COR-L47 (cell line): ENCODE measurements at regions not wholly inside any gene's neighbourhood (a gene's known extent, or its start where the extent isn't known, plus 50 kb on each side); places are given as distances from the start of the nearest gene placed in this dataset.
"Not testable (repeated sequence)": the region's sequence is repeated elsewhere in the genome, so short reads cannot be mapped to it uniquely, and the experiment has no call there.

Experiments
- DNase-seq: peaks from one replicate; lab custom pipeline; 2025; lab: John Stamatoyannopoulos, UW

DNA sequence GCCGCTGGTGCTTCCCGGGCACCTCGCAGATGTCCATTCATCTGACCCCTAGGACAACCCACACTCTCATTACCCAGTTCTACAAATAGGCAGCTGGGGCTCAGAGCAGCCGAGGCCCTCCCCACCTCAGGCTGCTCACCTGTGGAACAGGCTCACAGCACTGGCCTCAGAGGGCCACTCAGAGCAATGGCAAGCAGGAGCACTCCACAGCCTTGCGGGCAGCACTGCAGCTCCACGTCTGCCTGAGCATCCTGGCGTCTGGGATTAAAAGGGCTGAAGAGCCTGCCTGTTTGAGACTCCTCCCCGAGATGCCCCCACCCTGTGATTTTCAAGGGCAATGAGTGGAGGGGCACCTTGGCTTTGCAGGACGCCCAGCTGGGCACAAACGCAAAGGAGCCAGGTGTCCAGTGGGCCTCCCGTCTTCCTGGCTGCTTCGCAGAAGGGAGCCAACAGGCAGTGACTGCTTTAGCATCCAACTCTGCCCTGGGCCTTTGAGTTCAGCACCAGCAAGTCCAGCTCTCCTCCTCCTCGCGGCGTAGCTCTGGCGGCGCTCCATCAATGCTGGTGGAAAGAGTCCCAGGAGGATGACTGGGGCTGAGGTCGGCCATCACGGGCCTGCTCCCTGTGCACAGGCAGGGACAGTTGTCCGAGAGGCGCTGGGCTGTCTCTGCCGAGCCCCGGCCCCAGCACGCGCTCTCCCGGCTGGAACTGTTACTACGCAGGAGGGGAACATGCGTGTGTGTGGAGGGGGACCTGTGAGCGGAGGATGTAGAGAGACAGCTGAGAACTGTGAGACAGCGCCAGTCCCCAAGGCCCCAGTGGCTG is 297.2 kb downstream of the NDUFA10 start:
- no peak for DNase-seq

DNA sequence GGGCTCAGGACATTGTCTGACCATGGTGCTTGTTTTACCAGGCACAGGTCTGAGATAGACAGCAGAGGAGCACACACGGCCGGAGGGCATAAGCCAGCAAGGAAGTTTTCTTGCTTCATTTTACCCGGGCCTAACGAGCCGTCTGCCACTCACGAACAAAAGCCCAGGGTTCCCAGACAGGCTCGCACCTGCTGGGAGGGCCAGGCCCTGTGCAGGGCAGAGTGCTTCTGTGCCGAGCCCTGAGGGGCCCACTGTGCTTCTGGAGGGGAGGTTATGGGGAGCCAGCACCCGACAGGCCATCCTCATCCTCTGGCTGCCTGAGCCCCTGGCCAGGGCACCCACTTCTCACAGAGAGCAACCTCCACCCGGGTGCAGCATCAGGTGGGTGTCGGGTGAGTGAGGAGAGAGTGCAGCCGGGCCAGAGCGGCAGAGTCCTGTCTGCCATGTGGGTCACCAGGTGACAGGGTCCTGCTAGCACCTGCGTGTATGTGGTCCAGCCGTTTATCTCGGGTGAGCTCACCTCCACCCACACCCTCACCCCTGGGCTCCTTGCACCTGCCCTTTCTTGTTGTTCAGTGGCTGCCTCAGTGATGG is 297.9 kb downstream of the NDUFA10 start:
- DNase-seq = no peak

DNA sequence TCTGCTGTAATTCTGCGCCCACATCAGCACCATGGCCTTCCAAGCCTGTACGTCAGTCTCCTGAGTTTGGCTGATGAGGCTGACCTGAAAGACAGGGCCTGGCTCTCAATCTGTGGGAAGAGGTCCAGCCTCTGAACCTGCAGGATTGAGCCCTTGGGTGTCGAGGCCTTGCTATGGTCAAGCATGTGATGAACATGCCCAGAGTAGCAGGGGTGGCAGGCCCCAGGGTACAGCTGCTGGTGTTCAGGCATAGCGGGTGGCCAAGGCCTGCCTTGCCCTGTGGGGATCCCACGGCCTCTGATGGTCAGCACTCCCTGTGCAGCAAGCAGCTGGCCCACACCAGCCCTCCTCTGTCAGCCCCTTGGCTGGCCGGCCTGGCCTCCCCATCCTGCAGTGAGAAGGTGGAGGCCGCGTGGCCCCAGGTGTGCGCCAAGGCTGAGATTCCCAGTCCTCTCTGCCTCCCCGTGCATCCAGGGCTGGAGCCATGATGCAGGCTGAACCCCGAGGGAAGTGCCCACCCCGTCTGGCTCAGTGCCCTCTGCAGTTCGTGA is 298.4 kb downstream of the NDUFA10 start:
- no peak for DNase-seq

DNA sequence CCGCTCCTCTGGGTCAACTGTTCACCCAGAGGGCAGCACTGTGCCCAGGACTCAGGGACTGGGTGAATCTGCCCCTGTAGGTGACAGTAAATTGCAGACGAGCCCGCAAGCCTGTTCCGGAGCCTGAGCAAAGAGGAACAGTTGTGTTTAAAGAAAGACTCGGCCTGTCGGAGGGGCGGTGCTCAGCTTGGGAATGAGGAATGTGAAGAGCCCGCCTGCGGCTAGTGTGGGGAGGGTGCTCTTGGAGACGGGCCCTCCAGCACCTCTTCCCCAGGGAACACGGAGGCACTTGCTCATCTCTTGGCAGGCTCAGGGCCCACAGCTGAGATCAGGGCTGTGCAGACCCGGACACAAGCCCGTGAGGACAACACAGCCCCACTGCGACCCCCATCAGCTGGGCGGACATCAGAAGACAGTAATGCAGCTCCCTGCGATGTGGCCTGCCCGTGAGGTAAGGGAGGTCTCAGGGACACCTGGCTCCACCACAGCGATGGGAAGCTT is 299.0 kb downstream of the NDUFA10 start:
- DNase-seq = no peak

DNA sequence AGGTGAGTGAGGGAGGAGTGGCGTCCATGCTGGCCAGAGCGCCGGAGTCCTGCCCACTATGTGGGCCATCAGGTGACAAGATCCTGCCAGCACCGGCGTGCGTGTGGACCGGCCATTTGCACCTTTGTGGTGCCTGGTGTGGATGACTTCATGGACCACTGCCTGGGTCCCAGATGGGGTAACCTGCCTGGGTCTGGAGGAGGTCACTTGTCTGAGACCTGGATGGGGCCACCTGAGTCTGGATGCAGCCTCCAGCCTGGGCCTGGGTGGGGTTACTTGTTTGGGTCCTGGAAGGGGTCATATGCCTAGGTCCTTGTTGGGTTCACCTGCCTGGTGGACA is 299.6 kb downstream of the NDUFA10 start:
- DNase-seq = no peak

DNA sequence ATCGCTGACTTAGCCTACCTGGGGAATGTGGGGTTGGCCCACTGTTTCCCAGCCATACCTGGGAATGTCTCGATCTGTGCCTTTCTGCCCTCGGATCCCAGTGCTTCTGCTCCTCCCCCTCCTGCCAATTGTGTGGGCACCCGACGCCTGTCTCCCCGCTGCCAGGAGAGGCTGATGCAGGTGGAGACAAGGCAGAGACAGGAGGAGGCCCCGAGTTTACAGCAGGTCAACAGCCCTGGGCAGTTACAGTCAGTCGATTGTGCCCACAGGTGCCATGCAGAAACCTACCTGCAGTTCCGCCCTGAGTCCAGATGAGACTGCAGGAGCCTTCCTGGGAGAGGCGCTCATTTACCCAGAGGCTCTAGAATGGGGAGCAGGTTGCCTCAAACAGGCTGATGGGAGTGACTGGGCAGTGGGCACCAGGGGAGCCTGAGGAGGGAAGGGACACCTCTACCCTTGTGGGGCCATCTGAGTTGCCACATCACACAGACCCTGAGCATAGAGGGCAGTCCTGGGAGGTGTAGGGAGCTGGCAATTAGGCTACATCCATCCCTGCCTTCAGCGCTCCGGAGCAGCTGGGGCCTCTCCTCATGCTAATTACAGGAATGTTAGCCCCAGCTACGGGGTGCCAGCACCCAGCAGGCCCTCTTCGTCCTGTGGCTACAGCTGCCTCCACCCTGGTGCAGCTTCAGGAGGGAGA is 300.1 kb downstream of the NDUFA10 start:
- DNase-seq = no peak

DNA sequence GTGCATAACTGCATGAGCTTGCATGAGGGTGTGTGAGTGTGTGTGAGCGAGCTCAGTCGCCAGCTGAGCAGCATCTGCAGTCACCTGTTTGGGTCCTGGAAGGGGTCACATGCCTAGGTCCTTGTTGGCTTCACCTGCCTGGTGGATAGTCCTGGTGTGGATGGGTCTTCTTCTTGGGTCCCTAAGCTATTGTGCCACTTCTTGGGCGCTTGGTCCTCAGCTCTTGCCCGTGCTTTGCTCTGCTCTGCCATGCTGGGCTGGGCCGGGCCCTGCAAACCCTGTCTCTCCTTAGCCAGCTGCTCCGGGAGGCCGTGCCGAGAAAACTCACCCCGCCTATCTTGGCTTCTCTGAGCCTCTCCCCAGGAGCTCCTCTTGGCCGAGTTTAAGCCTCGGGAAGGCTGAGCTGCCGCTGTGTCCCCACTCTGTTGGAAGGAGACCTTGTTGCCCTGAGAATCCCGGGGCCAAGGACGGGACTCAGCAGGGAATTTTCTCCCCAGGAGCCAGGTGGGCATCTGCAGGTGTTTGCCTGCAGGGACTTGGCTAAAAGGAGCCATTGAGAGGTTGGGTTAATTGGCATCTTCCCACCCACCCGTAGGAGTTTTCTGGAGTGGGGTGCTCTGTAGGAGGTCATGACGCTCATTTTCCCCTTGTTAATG is 300.8 kb downstream of the NDUFA10 start:
- DNase-seq = peak; percentile 5

DNA sequence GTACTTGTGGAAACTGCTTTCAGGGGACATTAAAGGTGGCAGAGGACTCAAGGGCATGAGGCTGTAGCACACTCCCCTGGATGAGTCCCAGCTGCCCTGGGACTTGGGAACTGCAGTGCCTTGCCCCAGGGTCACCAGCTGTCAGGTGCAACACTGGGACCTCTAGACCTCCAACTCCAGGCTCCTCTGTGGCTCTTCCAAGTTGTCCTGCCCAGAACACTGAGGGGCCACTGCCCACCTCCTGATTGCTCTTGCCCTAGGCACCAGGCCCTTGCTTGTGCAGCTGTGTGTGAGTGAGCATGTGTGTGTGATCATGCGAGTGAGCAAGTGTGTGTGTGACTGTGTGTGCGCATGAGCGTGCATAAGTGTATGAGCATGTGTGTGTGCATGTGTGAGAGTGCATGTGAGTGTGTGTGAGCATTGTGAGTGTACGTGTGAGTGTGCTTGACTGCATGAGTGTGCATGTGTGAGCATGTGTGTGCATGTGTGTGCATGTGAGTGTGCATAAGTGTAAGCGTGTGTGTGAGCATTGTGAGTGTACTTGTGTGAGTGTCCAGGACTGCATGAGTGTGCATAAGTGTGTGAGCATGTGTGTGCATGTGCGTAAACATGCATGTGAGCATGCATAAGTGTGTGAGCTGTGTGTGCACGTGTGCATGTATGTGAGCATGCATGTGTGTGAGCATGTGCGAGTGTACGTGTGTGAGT is 301.5 kb downstream of the NDUFA10 start:
- no peak for DNase-seq

DNA sequence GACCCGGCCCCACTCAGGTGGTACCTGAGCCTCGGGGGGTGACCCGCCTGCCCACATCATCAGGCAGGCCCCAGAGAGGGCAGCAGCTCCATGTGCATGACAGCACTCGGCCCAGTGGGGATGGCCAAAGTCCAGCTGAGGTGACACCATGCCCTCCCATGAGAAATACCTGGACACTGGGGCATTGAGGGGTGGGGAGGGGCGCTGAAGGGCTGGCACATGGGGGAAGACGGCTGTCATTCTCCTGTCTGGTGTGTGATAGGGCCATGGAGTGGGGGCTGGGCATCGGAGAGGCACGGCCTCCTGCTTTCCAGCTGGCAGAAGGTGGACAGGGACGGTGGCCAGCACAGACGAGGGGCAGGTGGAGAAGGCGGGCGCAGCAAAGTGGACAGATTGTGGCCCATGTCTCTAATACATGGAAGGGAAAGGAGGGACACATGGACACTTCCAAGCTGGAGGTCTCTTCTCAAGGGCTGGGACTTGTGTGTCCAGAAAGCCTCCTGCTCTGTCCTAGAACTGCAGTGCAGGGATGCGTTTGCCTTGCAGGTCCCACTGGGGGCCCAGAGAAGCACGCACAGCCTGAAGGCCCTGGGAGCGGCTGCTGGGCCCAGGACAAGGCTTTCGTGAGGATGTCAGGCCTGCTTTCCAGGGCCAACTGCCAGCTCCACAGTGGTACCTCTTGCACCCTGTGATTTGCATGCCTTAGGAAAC is 302.2 kb downstream of the NDUFA10 start:
- DNase-seq = no peak

DNA sequence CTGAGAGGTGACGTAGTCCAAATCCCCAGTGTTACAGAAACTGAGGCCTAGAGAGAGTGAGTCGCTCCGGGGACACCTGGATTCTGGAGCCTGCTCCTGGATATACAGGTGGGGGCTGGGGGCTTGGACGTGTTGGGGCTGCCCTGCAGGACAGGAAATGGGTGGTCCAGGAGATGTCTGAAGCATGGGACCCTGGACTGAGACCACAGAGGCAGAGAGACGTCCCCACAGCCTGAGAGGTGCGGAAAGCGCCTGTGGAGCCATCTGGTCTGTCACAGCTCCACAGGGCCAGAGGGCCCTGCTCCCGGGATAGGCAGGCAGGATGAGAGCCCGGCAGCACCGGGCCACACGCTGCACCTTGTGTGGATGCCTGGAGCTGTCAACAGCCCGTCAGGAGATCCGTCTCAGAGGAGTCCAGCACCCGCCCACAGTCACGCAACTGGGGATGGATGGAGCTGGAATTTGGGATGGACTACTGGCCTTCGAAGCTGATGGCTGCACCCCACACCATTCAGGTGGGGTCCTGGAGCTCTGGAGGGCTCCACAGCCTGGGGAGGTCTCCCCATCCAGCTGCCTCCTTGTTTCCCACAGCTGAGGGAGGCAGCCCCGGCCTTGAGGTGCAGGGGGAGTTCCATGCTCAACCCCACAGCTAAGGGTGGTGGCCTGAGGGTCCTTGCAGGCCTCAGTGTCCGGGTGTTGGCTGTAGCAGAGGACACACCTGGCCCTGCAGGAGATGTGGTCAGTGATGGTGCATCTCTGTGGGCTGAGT is 303.0 kb downstream of the NDUFA10 start:
- no peak for DNase-seq

DNA sequence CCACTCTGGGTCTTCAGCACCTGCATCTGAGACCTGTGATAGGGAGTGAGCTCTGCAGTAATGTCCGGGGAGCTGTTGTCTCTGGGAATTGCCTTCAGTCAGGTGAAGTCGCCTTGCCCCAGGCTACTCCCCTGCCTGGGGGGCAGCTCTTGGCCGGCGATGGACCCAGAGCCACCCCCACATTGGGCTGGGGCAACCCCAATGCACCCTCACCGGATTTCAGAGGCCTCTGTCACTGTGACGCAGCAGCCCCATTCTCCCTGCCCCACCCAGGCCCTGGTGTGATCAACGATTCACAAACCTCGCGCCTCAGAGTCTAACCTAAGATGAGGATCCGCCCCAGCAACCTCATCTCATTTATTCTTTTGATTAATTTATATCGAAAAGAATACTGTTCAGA is 303.6 kb downstream of the NDUFA10 start:
- no peak for DNase-seq

DNA sequence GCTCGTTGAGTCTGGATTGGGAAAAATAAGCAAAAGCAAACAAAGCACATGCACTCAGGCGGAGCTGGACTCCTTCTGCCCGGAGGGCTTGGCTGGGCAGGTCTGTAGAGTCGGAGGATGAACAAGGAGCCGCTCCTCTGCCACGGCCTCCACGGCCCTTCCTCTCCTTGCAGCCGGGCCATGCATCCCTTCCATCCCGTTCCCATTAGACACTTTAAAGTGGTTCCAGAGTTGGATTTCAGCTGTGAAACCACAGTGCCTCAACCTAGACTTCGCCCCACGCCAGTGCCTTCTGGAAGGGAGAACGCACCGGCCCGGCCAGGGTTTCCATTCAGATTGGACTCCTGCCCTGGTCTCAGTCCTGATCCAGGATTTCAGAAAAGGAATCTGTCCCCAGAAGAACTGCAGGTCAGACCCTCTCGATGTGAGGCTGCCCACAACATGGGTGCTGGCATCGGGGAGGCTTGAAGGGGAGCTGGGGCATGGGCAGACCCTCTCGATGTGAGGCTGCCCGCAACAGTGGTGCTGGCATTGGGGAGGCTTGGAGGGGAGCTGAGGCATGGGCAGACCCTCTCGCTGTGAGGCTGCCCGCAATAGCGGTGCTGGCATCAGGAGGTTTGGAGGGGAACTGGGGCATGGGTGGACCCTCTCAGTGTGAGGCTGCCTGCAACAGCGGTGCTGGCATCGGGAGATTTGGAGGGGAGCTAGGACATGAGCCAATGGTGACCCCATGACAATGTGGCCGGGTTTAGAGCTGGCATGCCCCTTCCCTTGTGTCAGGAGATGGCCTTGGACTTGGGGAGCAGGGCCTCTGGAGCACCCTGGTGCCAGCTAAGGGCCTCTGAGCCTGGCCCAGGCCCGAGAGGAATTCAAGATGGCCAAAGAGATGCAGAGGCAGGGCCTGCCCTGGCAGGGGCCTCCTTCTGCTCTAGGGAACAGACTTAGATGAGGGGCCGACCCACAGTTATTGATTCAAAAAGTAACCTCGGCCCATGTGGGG is 304.5 kb downstream of the NDUFA10 start:
- DNase-seq = no peak

DNA sequence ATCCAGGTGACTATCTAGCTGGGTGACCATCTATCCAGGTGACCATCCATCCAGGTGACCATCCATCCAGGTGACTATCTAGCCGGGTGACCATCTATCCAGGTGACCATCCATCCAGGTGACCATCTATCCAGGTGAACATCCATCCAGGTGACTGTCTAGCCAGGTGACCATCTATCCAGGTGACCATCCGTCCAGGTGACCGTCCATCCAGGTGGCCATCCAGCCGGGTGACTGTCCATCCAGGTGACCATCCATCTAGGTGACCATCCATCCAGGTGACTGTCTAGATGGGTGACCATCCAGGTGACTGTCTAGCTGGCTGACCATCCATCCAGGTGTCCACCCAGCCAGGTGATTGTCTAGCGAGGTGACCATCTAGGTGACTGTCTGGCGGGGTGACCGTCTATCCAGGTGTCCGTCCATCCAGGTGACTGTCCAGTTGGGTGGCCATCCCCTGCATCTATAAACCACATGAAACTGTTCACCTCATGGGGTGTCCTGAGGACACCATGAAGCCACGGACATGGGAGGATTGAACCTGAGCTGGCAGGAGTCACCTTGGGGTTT is 305.3 kb downstream of the NDUFA10 start:
- DNase-seq = no peak

DNA sequence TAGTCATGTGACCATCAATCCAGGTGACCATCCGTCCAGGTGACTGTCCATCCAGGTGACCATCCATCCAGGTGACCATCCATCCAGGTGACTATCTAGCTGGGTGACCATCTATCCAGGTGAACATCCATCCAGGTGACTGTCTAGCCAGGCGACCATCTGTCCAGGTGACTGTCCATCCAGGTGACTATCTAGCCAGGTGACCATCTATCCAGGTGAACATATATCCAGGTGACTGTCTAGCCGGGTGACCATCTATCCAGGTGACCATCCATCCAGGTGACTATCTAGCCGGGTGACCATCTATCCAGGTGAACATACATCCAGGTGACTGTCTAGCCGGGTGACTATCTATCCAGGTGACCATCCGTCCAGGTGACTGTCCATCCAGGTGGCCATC is 306.2 kb downstream of the NDUFA10 start:
- not testable (repeated sequence) for DNase-seq

DNA sequence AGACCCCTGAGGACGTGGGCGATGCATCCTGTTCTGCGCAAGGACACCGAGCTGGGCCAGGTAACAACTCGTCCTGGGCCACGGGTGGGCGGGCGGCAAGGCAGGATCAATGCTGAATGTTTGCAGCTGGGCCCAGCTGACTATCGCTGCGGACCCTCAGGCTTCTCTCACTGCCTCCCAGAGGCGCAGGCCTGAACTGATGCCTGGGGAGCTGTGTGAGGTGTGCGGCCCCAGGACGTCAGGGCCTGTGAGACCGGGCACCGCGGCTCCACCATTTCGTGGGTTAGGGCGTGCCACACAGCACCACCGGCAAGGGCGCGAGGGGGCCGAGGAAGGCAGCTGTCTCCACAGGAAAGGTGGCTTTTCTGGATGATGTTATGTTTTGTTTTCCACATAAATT is 307.4 kb downstream of the NDUFA10 start:
- DNase-seq = no peak

DNA sequence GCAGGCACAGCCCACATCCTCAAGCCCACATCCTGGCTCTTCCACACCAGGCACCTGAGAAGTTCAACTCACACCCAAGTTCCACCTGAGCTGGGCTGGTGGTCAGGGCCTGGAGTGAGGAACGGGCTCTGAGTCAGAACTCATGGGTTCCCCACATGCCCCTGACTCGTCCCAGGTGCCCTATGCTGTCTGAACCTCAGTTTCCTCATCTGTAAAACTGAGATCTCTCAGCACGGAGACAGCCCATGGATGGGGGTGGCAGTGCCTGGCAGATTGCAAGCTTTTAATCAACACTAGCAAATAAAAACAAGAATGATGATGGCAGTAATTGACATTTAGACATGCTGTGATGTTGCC is 307.8 kb downstream of the NDUFA10 start:
- no peak for DNase-seq

DNA sequence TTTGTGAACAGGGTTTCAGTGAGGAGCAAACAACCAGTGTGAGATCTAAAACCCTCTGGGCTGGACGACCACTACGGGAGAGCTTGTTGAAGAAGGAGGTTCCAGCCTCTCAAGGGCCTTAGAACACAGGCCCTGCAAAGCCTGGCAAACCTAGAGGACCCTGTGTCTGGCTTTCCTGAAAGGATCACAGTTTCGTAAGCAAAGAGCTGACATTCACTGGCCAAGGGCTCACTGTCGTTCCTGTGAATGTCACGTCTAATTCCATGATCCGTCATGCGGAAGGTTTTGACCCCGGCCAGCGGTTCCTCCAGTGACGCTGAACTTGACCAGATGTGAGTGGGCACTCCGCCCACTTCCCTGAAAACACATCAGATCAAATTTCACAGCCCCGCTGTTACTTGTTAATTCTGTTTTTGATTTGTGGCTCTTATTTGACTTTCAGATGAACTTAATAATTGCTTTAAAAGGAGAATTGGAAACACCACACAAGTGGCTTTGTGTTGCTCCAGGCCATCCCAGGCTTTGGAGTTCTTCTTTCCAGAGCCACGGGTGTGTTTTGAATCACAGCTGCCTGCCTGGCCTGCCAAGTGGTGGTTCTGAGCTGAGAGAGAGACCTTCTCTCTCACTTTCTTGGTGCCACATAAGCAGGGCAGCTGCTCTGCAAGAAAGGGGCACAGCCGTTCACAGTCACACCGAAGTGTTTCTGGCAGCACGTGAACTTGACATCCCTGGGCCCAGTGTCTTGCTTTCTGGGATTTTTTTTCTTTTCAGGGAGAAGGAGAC is 308.4 kb downstream of the NDUFA10 start:
- no peak for DNase-seq

DNA sequence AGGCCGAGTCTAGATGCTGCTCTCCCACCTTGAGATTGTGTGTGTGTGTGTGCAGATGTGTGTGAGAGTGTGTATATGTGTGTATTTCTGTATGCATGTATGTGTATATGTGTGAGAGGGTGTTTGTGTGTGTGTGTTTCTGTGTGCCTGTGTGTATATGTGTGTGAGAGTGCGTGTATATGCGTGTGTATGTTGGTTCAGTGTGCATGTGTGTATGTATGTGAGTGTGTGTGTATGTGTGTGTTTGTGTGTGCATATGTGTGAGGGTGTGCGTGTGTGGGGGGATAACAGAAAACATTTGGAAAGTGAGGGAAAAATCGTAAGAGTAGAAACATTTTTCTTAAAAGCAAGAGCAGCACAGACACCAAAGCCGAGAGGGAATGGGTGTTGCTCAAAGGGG is 309.1 kb downstream of the NDUFA10 start:
- DNase-seq = no peak
